OCI-LY7 (cell line): ENCODE measurements at regions not wholly inside any gene's neighbourhood (a gene's known extent, or its start where the extent isn't known, plus 50 kb on each side); places are given as distances from the start of the nearest gene placed in this dataset.

Experiments
- BruUV-seq: library from RNA; stranded (reverse); fragments of 400-500 nt; replicated peaks from 2 replicates; lab custom pipeline; 2021; lab: Mats Ljungman, UMichigan
- CTCF ChIA-PET: fragments of 300-600 bp; sonication (Branson Sonifier 250); formaldehyde crosslinking; loops from one replicate; lab custom pipeline; 2022; ENCODE audit warnings: antibody characterized with exemption; ENCODE audit not compliant: unreplicated experiment; lab: Charles Lee
- POLR2A ChIA-PET: fragments of 300-600 bp; sonication (Branson Sonifier 250); formaldehyde crosslinking; loops from one replicate; lab custom pipeline; 2022; ENCODE audit warnings: antibody characterized with exemption; lab: Charles Lee
- DNase-seq: peaks from one replicate; pipeline ENCODE4 v3.0.0-alpha.2; 2015; ENCODE audit warnings: low spot score
- H2AFZ ChIP-seq: fragments of 200-600 bp; sonication (generic), shearing (Covaris generic); 2 replicates; pipeline ENCODE4 v1.6.1; 2014; ENCODE audit warnings: mild to moderate bottlenecking, antibody characterized with exemption, low read length, moderate library complexity
- H3K27ac ChIP-seq: fragments of 200-600 bp; sonication (generic); 2 replicates; pipeline ENCODE4 v1.5.1; 2014; ENCODE audit warnings: mixed run types, low read depth, mild to moderate bottlenecking, moderate library complexity, low read length, inconsistent platforms; ENCODE audit not compliant: poor library complexity, severe bottlenecking
- H3K36me3 ChIP-seq: fragments of 200-600 bp; sonication (generic); 2 replicates; pipeline ENCODE4 v1.6.1; 2014; ENCODE audit warnings: mild to moderate bottlenecking, antibody characterized with exemption, low read length, moderate library complexity, mixed read lengths; ENCODE audit not compliant: insufficient read depth
- H3K4me1 ChIP-seq: fragments of 200-600 bp; sonication (generic); 2 replicates; pipeline ENCODE4 v1.5.1; 2014; ENCODE audit warnings: mild to moderate bottlenecking, low read length; ENCODE audit not compliant: insufficient read depth, poor library complexity, severe bottlenecking
- H3K4me2 ChIP-seq: fragments of 200-600 bp; sonication (generic); 2 replicates; pipeline ENCODE4 v1.6.1; 2014; ENCODE audit warnings: mild to moderate bottlenecking, low read length
- H3K4me3 ChIP-seq: fragments of 200-600 bp; sonication (generic); 2 replicates; pipeline ENCODE4 v1.5.1; 2014; ENCODE audit warnings: mild to moderate bottlenecking, low read depth, low read length; ENCODE audit not compliant: poor library complexity, severe bottlenecking
- H3K79me2 ChIP-seq: fragments of 200-600 bp; sonication (generic); 2 replicates; pipeline ENCODE4 v1.6.1; 2016; ENCODE audit warnings: low read depth, mild to moderate bottlenecking, low read length, moderate library complexity, mixed read lengths; ENCODE audit not compliant: insufficient read depth
- H3K9me2 ChIP-seq: fragments of 200-600 bp; sonication (generic); 2 replicates; pipeline ENCODE4 v1.6.1; 2016; ENCODE audit warnings: mild to moderate bottlenecking, low read length, mixed read lengths; ENCODE audit not compliant: insufficient read depth
- H3K9me3 ChIP-seq: fragments of 200-600 bp; sonication (generic); 2 replicates; pipeline ENCODE4 v1.6.1; 2014; ENCODE audit warnings: mild to moderate bottlenecking, mixed run types, low read length, mixed read lengths
- H4K20me1 ChIP-seq: fragments of 200-600 bp; sonication (generic); 2 replicates; pipeline ENCODE4 v1.6.1; 2014; ENCODE audit warnings: mild to moderate bottlenecking, antibody characterized with exemption, low read length, moderate library complexity, mixed read lengths; ENCODE audit not compliant: insufficient read depth
- EZH2phosphoT487 ChIP-seq: fragments of 200-600 bp; sonication (generic); IDR thresholded peaks from 2 replicates; pipeline ENCODE4 v1.6.1; 2018; ENCODE audit warnings: low read depth, borderline replicate concordance, mild to moderate bottlenecking, mixed run types, antibody characterized with exemption, low read length, moderate library complexity, mixed read lengths
- intact Hi-C: fragments of 100-400 bp; cut with micrococcal nuclease; formaldehyde crosslinking; loops from one replicate; pipeline ENCODE4 v1.10.0; 2022; ENCODE audit not compliant: unreplicated experiment
- TF ChIP-seq, protein P1 (sequence below): fragments of 200-600 bp; sonication (generic); conservative IDR thresholded peaks from 2 replicates; pipeline ENCODE4 v1.5.1; 2014; ENCODE audit warnings: mild to moderate bottlenecking, antibody characterized with exemption, low read length, moderate library complexity, mixed read lengths

DNA sequence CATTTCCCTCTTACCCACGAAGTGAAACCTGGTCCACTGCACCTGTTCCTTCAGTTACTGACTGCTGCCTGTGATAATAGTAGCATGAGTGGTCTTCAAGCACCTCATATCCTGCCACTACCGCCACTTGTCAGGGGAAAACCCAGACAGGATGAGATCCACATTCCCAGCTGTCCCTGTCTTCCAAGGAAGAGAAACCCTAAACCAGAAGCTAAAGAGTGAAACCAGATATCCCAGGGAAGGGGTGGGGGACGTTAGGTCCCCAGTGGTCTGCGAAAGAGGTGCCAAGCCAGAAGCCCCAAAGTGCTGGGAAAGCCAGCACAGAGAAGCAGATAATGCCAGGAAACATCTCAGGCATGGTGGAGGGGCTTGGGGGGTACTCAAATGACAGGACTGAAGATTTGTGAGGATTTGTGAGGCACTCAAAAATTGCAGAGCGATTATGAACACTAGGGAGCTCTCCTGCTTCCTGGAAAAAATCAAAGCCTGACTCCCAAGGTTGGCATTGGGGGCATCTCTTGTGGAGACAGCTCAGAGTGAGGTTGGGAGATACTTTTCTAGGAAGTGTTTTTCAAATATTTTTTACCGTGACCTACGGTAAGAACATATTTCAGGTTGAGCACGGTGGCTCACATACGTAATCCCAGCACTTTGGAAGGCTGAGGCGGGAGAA, 77.9 kb downstream of the TMEM30B start:
- DNase-seq, result no peak
- TF ChIP-seq EZH2phosphoT487, result no peak
- TF ChIP-seq, protein P1, sequence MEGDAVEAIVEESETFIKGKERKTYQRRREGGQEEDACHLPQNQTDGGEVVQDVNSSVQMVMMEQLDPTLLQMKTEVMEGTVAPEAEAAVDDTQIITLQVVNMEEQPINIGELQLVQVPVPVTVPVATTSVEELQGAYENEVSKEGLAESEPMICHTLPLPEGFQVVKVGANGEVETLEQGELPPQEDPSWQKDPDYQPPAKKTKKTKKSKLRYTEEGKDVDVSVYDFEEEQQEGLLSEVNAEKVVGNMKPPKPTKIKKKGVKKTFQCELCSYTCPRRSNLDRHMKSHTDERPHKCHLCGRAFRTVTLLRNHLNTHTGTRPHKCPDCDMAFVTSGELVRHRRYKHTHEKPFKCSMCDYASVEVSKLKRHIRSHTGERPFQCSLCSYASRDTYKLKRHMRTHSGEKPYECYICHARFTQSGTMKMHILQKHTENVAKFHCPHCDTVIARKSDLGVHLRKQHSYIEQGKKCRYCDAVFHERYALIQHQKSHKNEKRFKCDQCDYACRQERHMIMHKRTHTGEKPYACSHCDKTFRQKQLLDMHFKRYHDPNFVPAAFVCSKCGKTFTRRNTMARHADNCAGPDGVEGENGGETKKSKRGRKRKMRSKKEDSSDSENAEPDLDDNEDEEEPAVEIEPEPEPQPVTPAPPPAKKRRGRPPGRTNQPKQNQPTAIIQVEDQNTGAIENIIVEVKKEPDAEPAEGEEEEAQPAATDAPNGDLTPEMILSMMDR, result no peak
- Histone ChIP-seq H3K9me3 (no peaks in the 10 kb centered on the region; the same call in 1 of the 2 replicates), H3K79me2 (no peaks in the 10 kb centered on the region), H3K36me3 (no peaks in the 10 kb centered on the region), H3K4me2 (peak overlapping the region; percentile 62; the same call in 1 of the 2 replicates), H3K27ac (no peak overlapping the region), H2AFZ (no peak overlapping the region), H4K20me1 (no peaks in the 10 kb centered on the region), H3K4me3 (no peak overlapping the region), H3K9me2 (no peaks in the 10 kb centered on the region), H3K4me1 (peaks cover 19% of the 10 kb centered on the region)
- intact Hi-C loops, result no loop called here
- BruUV-seq, result no TSS peak
- ChIA-PET POLR2A (interaction anchor here (0.5 to 0.7 kb wide), 3 partner anchors 13 to 523 kb away, joined by 3 read pairs; no protein-coding TSS in a partner anchor), CTCF (no interaction called here)

DNA sequence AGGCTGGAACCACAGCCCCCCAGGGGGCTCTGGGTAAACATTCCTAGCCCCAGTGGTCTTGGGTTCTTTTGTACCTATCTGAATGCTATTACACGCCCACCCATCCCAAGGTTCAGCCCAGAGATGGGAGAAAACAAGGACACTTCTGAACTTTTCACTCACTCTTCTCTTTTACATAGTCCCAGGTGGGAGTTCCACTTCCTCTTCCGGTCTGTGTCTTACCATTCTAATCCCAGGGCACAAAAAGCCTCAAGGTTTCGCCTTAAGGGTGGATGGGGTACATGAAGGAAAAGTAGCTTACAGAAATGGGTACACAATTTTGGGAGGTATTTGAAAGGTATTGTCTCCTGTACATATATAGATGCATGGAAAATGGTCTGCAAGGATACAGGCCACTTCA, 79.0 kb downstream of the TMEM30B start:
- no peak for TF ChIP-seq EZH2phosphoT487
- TF ChIP-seq, protein P1, result no peak

DNA sequence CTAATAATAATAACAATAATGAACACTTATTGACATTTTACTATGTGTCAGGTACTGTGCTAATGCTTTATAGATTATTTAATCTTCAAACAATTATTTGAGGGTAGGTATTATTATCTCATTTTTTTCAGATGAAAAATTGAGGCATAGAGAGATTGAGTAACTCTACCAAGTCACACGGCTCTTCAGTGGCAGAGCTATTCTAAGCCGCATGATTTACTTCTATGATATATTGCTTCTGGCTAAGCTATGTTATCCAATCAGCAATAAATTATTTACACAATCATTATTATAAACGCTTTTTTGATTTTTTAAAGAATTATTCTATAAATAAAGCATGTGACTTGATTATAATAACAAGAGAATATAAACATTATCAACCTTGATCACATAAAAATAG, 80.0 kb downstream of the TMEM30B start:
- H3K4me2 ChIP-seq, result no peak overlapping the region
- no peaks in the 10 kb centered on the region for H4K20me1 ChIP-seq
- H3K9me3 ChIP-seq, result no peaks in the 10 kb centered on the region; the same call in 1 of the 2 replicates
- POLR2A ChIA-PET, result no interaction called here
- TF ChIP-seq, protein P1, result no peak
- TF ChIP-seq EZH2phosphoT487, result no peak
- no peak overlapping the region; the same call in 1 of the 2 replicates for H2AFZ ChIP-seq
- H3K4me1 ChIP-seq, result peaks cover 19% of the 10 kb centered on the region
- DNase-seq, result no peak
- BruUV-seq, result no TSS peak
- H3K9me2 ChIP-seq, result no peaks in the 10 kb centered on the region
- no peaks in the 10 kb centered on the region for H3K36me3 ChIP-seq
- intact Hi-C loops, result no loop called here
- CTCF ChIA-PET, result no interaction called here
- H3K27ac ChIP-seq, result no peak overlapping the region
- no peak overlapping the region for H3K4me3 ChIP-seq
- H3K79me2 ChIP-seq, result no peaks in the 10 kb centered on the region

More for the DNA sequence above, 79.0 kb downstream of the TMEM30B start:
- BruUV-seq, result no TSS peak
- intact Hi-C loops, result no loop called here
- no peaks in the 10 kb centered on the region; the same call in 1 of the 2 replicates for H3K9me3 ChIP-seq
- peak; percentile 61 for DNase-seq
- H2AFZ ChIP-seq, result peak overlapping the region; percentile 92
- peak overlapping the region; percentile 31 for H3K4me3 ChIP-seq
- no peaks in the 10 kb centered on the region for H4K20me1 ChIP-seq
- no peaks in the 10 kb centered on the region for H3K9me2 ChIP-seq
- ChIA-PET CTCF (no interaction called here), POLR2A (interaction anchor here (1.0 kb wide), 2 partner anchors 21 to 385 kb away, joined by 4 to 5 read pairs; no protein-coding TSS in a partner anchor)
- H3K27ac ChIP-seq, result no peak overlapping the region
- peaks cover 19% of the 10 kb centered on the region for H3K4me1 ChIP-seq
- H3K4me2 ChIP-seq, result peak overlapping the region; percentile 62
- no peaks in the 10 kb centered on the region for H3K36me3 ChIP-seq
- no peaks in the 10 kb centered on the region for H3K79me2 ChIP-seq
